ENCODE measurements at regions not wholly inside any gene's neighbourhood (a gene's known extent, or its start where the extent isn't known, plus 50 kb on each side); places are given as distances from the start of the nearest gene placed in this dataset.

- TF ChIP-seq EZH2 (IDR thresholded peaks at IDR 0.05; ENCODE audit: borderline replicate concordance, insufficient read depth, low read depth, low read length, poor library complexity, severe bottlenecking) (no peak), CTCF (IDR thresholded peaks at IDR 0.05) (no peak)
Observed at GRCh38 chr12:73321319-73321718, 1049.1 kb downstream of the TRHDE start.

Measured in B cell (primary cell).